ENCODE measurements at regions not wholly inside any gene's neighbourhood (a gene's known extent, or its start where the extent isn't known, plus 50 kb on each side); places are given as distances from the start of the nearest gene placed in this dataset.

DNA sequence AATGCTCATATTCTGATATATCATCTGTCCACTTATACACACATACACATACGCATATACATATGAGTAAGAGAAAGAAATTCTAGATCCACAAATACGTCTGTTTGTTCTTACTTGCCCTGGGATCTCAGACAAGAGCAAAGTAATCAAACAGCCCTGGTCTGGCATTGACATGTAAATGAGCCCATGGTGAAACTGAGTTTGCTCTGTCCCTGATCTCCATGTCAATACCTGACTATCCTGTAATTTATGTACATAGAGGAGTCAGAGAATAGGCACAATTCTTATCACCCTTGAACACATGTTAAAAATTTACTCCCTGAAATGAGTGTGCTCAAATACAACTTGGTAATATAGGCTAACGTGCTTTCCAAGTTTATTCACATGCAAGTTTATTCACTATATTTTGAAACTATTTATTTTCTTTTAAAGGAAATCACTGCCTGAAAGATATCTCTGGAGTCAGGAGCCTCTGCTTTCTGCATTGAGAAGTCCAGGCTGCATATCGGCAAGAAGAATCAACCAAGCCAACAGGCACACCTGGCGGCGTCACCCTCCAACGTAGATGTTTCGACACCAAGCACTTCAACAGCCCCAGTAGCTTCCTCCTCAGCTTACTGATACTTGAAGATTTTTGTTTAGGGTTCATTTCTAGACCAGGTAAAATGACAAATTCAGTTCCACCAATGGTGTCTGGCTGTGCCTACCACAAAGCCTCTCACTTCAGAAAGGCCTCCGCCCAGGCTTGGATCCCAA, 100.6 kb downstream of the CMPK2 start:
- no peak for DNase-seq

DNA sequence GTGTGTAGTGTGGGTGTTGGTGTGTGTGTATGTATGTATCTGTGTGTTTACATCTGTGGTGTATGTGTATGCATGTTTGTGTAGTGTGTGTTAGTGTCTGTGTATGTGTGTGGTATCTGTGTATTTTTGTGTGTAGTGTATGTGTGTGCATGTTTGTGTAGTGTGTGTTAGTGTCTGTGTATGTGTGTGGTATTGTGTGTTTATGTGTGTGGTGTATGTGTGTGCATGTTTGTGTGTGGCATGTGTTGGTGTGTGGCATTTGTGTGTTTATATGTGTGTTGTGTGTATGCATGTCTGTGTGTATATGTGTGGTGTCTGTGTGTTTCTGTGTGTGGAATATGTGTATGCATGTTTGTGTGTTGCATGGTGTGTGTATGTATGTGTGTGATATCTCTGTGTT, 96.4 kb downstream of the CMPK2 start:
- DNase-seq = no peak

DNA sequence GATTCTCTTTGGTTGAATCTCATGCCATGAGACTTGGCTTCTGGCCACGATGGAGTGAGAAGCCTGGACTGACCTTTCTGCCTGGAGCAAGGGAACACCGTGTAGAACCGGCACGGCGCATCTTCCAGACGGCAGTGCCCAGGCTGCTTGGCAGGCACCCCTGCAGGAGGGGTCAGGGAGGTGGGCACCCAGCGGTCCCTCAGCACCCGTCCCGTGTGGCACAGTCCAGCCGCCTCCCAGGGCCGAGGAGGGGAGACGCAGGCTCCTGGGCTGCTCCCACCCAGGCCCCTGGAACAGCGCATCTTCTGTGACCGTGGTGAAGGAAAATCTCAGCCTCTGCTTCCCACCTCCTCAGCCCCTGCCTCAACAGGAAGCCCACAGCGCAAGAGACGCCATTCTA, 95.7 kb downstream of the CMPK2 start:
- no peak for DNase-seq

- DNase-seq = no peak
Observed at GRCh38 chr2:6771634-6772611, 93.8 kb downstream of the CMPK2 start.

- peak; percentile 53 for DNase-seq
Observed at GRCh38 chr2:6773007-6773693, 92.6 kb downstream of the CMPK2 start.

GRCh38 chr2:6773694-6774044, 92.0 kb downstream of the CMPK2 start:
- no peak for DNase-seq

- DNase-seq = no peak
Observed at GRCh38 chr2:6776125-6776524, 89.6 kb downstream of the CMPK2 start.

- DNase-seq = no peak
Observed at GRCh38 chr2:6777626-6778025, 88.1 kb downstream of the CMPK2 start.

DNA sequence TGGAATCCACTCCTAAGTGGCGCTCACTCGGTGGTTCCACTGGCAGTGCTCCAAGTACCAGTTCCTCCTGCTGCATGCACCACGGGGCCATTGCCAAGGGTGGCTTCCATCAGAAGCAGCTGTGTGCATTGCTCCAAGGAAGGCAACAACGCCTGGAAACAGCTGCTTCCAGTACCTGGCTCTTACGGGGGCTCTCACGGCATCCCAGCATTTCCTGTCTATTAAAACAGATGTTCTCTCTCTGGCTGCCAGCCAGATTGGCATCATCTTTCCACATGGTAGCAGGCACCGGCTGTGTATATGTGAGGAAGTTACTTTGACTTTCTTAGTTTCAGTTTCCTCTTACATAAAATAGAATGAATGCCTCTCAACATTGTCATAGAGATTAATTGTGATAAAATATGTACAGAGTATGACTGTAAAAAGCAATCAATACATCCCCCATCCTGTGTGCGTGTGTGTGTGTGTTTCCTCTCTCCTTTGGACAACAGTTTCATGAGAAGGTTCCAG, 84.9 kb downstream of the CMPK2 start:
- DNase-seq = peak in 1 of 2 donors; percentile 35

DNA sequence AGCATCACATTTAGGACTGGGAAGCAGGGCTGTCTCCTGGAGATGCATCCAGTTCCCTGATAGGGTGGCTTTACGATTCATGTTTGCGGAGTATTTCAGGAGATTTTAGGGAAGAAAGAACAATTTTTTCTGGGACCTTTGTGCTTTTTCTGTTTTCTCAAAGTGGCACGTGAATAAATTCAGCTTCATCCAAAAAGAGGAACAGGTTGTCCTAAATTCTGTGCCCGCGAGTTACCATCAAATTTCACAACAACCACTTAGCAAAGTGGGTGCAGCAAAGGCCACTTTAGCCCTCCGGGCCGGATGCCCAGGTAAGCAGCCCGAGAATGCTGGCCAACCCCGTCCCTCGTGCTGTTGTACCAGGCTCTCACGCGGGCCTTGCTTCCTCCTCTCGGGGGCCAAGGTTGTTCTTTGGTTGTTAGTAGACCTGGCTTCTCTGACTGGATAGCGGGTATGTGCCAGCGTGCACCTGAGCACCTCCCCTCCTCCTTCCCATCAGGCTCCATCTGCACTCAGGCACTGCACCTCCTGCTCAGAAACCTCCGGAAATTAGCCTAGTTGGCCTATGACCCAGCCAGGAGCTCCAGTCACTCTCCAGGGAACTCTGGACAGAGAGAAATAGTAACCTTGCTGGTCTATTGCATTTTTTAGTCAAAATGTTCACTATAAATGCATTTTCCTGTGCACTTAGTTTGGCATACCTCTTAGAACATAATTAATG, 83.0 kb downstream of the CMPK2 start:
- no peak for DNase-seq

GRCh38 chr2:6783238-6783614, 82.5 kb downstream of the CMPK2 start:
- no peak for DNase-seq

GRCh38 chr2:6784291-6784690, 81.4 kb downstream of the CMPK2 start:
- no peak for DNase-seq

DNA sequence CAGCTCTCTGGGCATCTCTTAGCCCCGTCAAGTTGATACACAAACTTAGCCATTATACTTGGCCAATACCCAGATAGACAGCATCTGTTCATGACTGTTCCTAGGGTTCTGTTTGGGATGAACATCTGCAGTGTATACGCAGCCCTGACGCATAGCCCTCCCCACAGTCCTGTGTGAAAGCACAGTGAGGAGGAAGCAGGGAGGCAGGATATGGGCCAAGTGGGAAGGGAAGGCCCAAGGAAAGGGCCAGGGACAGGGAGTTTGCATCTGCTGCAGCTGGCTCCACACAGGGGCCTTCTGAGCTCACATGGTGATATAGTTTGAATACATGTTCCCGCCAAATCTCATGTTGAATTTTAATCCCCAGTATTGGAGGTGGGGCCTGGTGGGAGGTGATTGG, 80.2 kb downstream of the CMPK2 start:
- DNase-seq = no peak

DNA sequence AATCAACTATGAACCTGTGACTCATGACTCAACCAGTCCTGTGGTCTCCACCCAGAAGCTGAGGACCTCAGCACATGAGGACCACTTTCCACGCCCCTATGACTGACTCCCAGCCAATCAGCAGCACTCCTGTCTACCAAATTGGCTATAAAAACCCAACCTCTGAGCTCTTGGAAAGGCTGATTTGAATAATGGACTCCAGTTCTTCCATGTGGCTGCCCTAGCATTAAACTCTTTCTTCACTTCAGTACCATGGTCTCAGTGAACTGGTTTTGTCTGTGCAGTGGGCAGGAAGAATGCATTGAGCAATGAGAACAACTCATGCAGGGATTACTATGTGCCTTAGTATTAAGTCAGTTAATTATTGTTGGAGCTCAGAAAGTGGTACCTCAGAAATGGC, 78.3 kb downstream of the CMPK2 start:
- DNase-seq = no peak

GRCh38 chr2:6788614-6789013, 77.1 kb downstream of the CMPK2 start:
- DNase-seq = no peak

- no peak for DNase-seq
Observed at GRCh38 chr2:6789559-6790138, 76.1 kb downstream of the CMPK2 start.

- DNase-seq = no peak
Observed at GRCh38 chr2:6791682-6792081, 74.0 kb downstream of the CMPK2 start.

DNA sequence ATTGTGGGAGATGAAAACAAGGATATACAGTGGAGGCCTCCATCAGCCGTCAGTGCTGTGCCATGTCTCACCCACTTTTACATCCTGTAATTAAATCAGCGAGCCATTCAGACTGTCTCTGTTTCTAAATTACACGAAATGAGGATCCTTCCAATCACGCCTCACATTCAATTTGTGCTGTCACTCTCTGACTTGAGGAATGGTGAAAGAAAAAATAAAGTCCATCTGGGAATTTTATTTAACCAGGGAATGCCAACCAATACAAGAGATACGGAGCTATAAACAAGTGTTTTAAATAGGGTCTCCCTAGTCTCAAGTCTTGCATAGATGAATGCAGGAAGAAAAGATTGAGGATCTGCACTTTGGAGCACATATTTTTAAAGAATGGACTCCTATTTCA, 72.8 kb downstream of the CMPK2 start:
- no peak for DNase-seq

DNA sequence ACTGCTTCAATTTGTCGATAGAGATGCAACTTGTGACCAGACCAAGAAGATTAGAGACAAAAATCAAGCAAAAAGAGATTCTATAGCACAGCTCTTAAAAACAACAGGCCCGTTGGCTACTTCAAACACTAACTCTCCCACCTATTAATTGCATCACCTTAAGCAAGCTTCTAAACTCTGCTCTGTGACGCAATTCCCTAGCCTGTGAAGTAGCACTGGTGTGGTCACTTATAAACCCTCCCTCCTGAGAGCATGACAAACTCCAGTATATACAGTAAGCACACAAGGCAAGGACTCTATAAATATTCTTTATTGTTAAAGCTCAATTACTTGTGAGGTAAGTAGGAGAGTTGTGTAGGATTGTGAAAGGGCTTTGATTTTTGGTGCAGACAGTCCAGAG, 72.3 kb downstream of the CMPK2 start:
- DNase-seq = no peak

DNA sequence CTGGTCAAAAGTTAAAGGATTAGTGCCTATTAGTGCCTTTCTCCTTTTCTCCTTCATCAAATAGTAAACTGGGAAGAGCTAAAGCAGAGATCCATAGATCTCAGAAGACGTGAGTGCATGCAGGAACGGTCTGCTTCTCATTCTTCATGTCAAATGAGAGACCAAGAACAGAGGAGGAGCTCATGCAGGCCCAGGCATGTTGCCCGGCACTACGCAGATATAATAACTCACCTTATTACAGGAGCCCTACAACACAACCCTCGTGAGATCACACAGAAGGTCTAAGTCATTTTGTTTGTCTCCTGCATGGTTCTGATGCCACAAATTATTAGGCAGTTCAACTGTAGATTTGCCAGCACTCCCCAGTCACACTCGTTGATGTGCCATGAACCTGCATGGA, 71.8 kb downstream of the CMPK2 start:
- DNase-seq = no peak

GRCh38 chr2:6794448-6794847, 71.3 kb downstream of the CMPK2 start:
- no peak for DNase-seq
